ENCODE measurements at regions not wholly inside any gene's neighbourhood (a gene's known extent, or its start where the extent isn't known, plus 50 kb on each side); places are given as distances from the start of the nearest gene placed in this dataset.
"Not testable (repeated sequence)": the region's sequence is repeated elsewhere in the genome, so short reads cannot be mapped to it uniquely, and the experiment has no call there.

GRCh38 chr21:34276711-34277425, 86.9 kb upstream of the KCNE2 start:
- peak; percentile 15 for DNase-seq

GRCh38 chr21:34278451-34278850, 85.4 kb upstream of the KCNE2 start:
- peak; percentile 4 for DNase-seq

GRCh38 chr21:34279285-34279684, 84.5 kb upstream of the KCNE2 start:
- peak; percentile 17 for DNase-seq

- no peak for DNase-seq
These were observed 83.9 kb upstream of the KCNE2 start for GRCh38 chr21:34279883-34280282.

GRCh38 chr21:34280389-34280795, 83.4 kb upstream of the KCNE2 start:
- DNase-seq, result peak; percentile 20

GRCh38 chr21:34280959-34281358, 82.8 kb upstream of the KCNE2 start:
- peak; percentile 15 for DNase-seq

- DNase-seq, result no peak
These were observed 81.6 kb upstream of the KCNE2 start for GRCh38 chr21:34282223-34282622.

- DNase-seq, result no peak
These were observed 79.1 kb upstream of the KCNE2 start for GRCh38 chr21:34284666-34285065.

- not testable (repeated sequence) for DNase-seq
These were observed 75.8 kb upstream of the KCNE2 start for GRCh38 chr21:34288042-34288441.

GRCh38 chr21:34289856-34290255, 74.0 kb upstream of the KCNE2 start:
- no peak for DNase-seq

GRCh38 chr21:34296878-34297277, 66.9 kb upstream of the KCNE2 start:
- DNase-seq, result no peak

- no peak for DNase-seq
These were observed 65.2 kb upstream of the KCNE2 start for GRCh38 chr21:34298534-34299167.

- DNase-seq, result no peak
These were observed 64.7 kb upstream of the KCNE2 start for GRCh38 chr21:34299168-34299539.

- DNase-seq, result no peak
These were observed 61.3 kb upstream of the KCNE2 start for GRCh38 chr21:34302521-34302920.

- DNase-seq, result no peak
These were observed 57.9 kb upstream of the KCNE2 start for GRCh38 chr21:34305605-34306604.

GRCh38 chr21:34307991-34308532, 55.7 kb upstream of the KCNE2 start:
- no peak for DNase-seq

GRCh38 chr21:34311561-34312330, 52.1 kb upstream of the KCNE2 start:
- DNase-seq, result no peak

GRCh38 chr21:34313116-34313515, 50.7 kb upstream of the KCNE2 start:
- peak; percentile 60 for DNase-seq
